H1 (cell line): ENCODE measurements at regions not wholly inside any gene's neighbourhood (a gene's known extent, or its start where the extent isn't known, plus 50 kb on each side); places are given as distances from the start of the nearest gene placed in this dataset.

Experiments used
- CTCF ChIA-PET: fragments of 300-600 bp; sonication (Branson Sonifier 250); formaldehyde crosslinking; loops from one replicate; lab custom pipeline; 2021; ENCODE audit not compliant: partially characterized antibody; lab: Charles Lee
- POLR2A ChIA-PET: fragments of 300-600 bp; sonication (Branson Sonifier 250); formaldehyde crosslinking; loops from one replicate; lab custom pipeline; 2021; ENCODE audit warnings: inconsistent platforms; ENCODE audit not compliant: partially characterized antibody; lab: Charles Lee
- DNase-seq, 2 experiments: peaks; one replicate each; pipeline versions ENCODE4 v3.0.0 to v3.0.0-alpha.2; 2010 to 2022; ENCODE audit warnings: low spot score in 2 of 2, low read depth in 1 of 2, mixed read lengths in 1 of 2
- FAIRE-seq: peaks from 2 replicates; lab custom pipeline; 2011; peaks lifted over from hg19 to GRCh38; lab: Jason Lieb, UNC
- H2AFZ ChIP-seq: 2 replicates; pipeline ENCODE4 v1.8.1; 2012; ENCODE audit warnings: low read length, inconsistent platforms
- H2AK5ac ChIP-seq: 2 replicates; pipeline ENCODE4 v1.6.1; 2013; ENCODE audit warnings: low read depth, low read length
- H2BK120ac ChIP-seq: replicated peaks from 2 replicates; pipeline ENCODE3; 2013; ENCODE audit warnings: low read depth, low read length, inconsistent platforms
- H2BK12ac ChIP-seq: 2 replicates; pipeline ENCODE4 v1.6.1; 2013; ENCODE audit warnings: low read depth, low read length
- H2BK15ac ChIP-seq: 2 replicates; pipeline ENCODE4 v1.6.1; 2013; ENCODE audit warnings: low read length
- H2BK20ac ChIP-seq: 2 replicates; pipeline ENCODE4 v1.6.1; 2013; ENCODE audit warnings: low read length
- H2BK5ac ChIP-seq: 2 replicates; pipeline ENCODE4 v1.6.1; 2013; ENCODE audit warnings: low read depth, low read length
- H3K14ac ChIP-seq: 2 replicates; pipeline ENCODE4 v1.6.1; 2013; ENCODE audit warnings: inconsistent platforms; ENCODE audit not compliant: insufficient read length
- H3K18ac ChIP-seq: 2 replicates; pipeline ENCODE4 v1.6.1; 2013; ENCODE audit warnings: low read length; ENCODE audit errors: extremely low read depth
- H3K23ac ChIP-seq: 2 replicates; pipeline ENCODE4 v1.6.1; 2013; ENCODE audit warnings: inconsistent platforms; ENCODE audit not compliant: insufficient read length
- H3K23me2 ChIP-seq: 2 replicates; pipeline ENCODE4 v1.6.1; 2013; ENCODE audit warnings: low read depth, low read length
- H3K27ac ChIP-seq: 2 replicates; pipeline ENCODE4 v1.6.1; 2011; ENCODE audit warnings: low read depth, low read length, inconsistent platforms
- H3K27me3 ChIP-seq, 4 experiments: replicated peaks in 1 of 4; 1 replicate in 1 of 4; 2 replicates in 3 of 4; pipeline versions ENCODE4 v1.6.1 to v1.8.1; 2011 to 2013; ENCODE audit warnings: low read length in 3 of 4, mild to moderate bottlenecking in 3 of 4, inconsistent platforms in 2 of 4, mixed read lengths in 2 of 4, moderate library complexity in 1 of 4; ENCODE audit not compliant: control insufficient read depth in 3 of 4, insufficient read depth in 3 of 4; ENCODE audit errors: extremely low read depth in 1 of 4
- H3K36me3 ChIP-seq, 4 experiments: 2 replicates each; pipeline versions ENCODE4 v1.6.1 to v1.8.1; 2011 to 2013; ENCODE audit warnings: mild to moderate bottlenecking in 4 of 4, low read length in 3 of 4, moderate library complexity in 2 of 4, control low read depth in 1 of 4, inconsistent platforms in 1 of 4; ENCODE audit not compliant: insufficient read depth in 4 of 4, control insufficient read depth in 2 of 4
- H3K4ac ChIP-seq: replicated peaks from 2 replicates; pipeline ENCODE3; 2013; ENCODE audit warnings: low read length, low read depth, mixed read lengths, inconsistent platforms; ENCODE audit not compliant: insufficient read length
- H3K4me1 ChIP-seq, 4 experiments: replicated peaks in 1 of 4; 1 replicate in 1 of 4; 2 replicates in 3 of 4; pipeline versions ENCODE4 v1.6.1 to v1.8.1; 2011 to 2013; ENCODE audit warnings: low read length in 3 of 4, inconsistent platforms in 2 of 4, mixed read lengths in 1 of 4; ENCODE audit not compliant: insufficient read depth in 4 of 4, control insufficient read depth in 3 of 4
- H3K4me2 ChIP-seq, 2 experiments: 2 replicates each; pipeline versions ENCODE4 v1.6.1 to v1.8.1; 2011 to 2013; ENCODE audit warnings: low read depth in 2 of 2, low read length in 2 of 2, control low read depth in 1 of 2, inconsistent platforms in 1 of 2, mild to moderate bottlenecking in 1 of 2; ENCODE audit not compliant: insufficient read depth in 1 of 2
- H3K4me3 ChIP-seq, 4 experiments: fragments of 200-600, 300-600 bp in 1 of 4; sonication (generic), shearing (Covaris generic), sonication (Bioruptor Twin) in 1 of 4; 2 replicates each; pipeline versions ENCODE4 v1.5.1 to v1.8.1; 2011 to 2016; ENCODE audit warnings: low read length in 4 of 4, low read depth in 3 of 4, control low read depth in 2 of 4, inconsistent platforms in 2 of 4, mild to moderate bottlenecking in 2 of 4, mixed read lengths in 1 of 4, moderate library complexity in 1 of 4; ENCODE audit not compliant: insufficient read depth in 2 of 4; ENCODE audit errors: extremely low read depth in 1 of 4
- H3K56ac ChIP-seq: replicated peaks from 2 replicates; pipeline ENCODE3; 2013; ENCODE audit warnings: low read depth, mild to moderate bottlenecking, mixed read lengths, low read length, inconsistent platforms; ENCODE audit not compliant: insufficient read length
- H3K79me1 ChIP-seq: 2 replicates; pipeline ENCODE4 v1.6.1; 2013; ENCODE audit warnings: low read depth, low read length, control low read depth
- H3K79me2 ChIP-seq, 2 experiments: 2 replicates each; pipeline versions ENCODE4 v1.6.1 to v1.8.1; 2012 to 2013; ENCODE audit warnings: low read length in 2 of 2, mild to moderate bottlenecking in 2 of 2, inconsistent platforms in 1 of 2; ENCODE audit not compliant: insufficient read depth in 2 of 2, control insufficient read depth in 1 of 2
- H3K9ac ChIP-seq, 4 experiments: replicated peaks in 1 of 4; 1 replicate in 1 of 4; 2 replicates in 3 of 4; pipeline versions ENCODE4 v1.6.1 to v1.8.1; 2011 to 2013; ENCODE audit warnings: low read depth in 3 of 4, low read length in 3 of 4, control low read depth in 2 of 4, mild to moderate bottlenecking in 2 of 4, moderate library complexity in 2 of 4, inconsistent platforms in 1 of 4; ENCODE audit errors: extremely low read depth in 1 of 4
- H3K9me3 ChIP-seq, 2 experiments: 2 replicates each; pipeline versions ENCODE4 v1.6.1 to v1.8.1; 2012 to 2013; ENCODE audit warnings: mild to moderate bottlenecking in 2 of 2, moderate library complexity in 2 of 2, control low read depth in 1 of 2, inconsistent platforms in 1 of 2, low read depth in 1 of 2, low read length in 1 of 2, mixed read lengths in 1 of 2; ENCODE audit not compliant: insufficient read depth in 2 of 2
- H4K20me1 ChIP-seq, 2 experiments: replicated peaks in 1 of 2; 2 replicates each; pipeline versions ENCODE3 to v1.8.1; 2011 to 2013; ENCODE audit warnings: inconsistent platforms in 2 of 2, low read length in 2 of 2, mild to moderate bottlenecking in 1 of 2; ENCODE audit not compliant: insufficient read depth in 2 of 2, control insufficient read depth in 1 of 2
- H4K5ac ChIP-seq: 2 replicates; pipeline ENCODE4 v1.6.1; 2013; ENCODE audit warnings: low read length, low read depth, mixed read lengths, inconsistent platforms; ENCODE audit not compliant: insufficient read length
- H4K8ac ChIP-seq: 2 replicates; pipeline ENCODE4 v1.8.0; 2013; ENCODE audit warnings: mild to moderate bottlenecking, moderate library complexity, low read length, inconsistent platforms; ENCODE audit not compliant: insufficient read depth; ENCODE audit errors: extremely low read depth
- H4K91ac ChIP-seq: replicated peaks from 2 replicates; pipeline ENCODE3; 2013; ENCODE audit warnings: low read length, mixed read lengths, inconsistent platforms; ENCODE audit not compliant: insufficient read length
- CHD1 ChIP-seq: IDR thresholded peaks from 2 replicates; pipeline ENCODE4 v1.6.1; 2012; ENCODE audit warnings: low read depth, low read length, improper control_type of control experiment
- EGR1 ChIP-seq: IDR thresholded peaks from 2 replicates; pipeline ENCODE4 v1.6.1; 2011; ENCODE audit warnings: low read depth, low read length, borderline replicate concordance
- GABPA ChIP-seq: IDR thresholded peaks from 2 replicates; pipeline ENCODE4 v1.6.1; 2011; ENCODE audit warnings: mild to moderate bottlenecking, low read length, moderate library complexity, borderline replicate concordance; ENCODE audit not compliant: insufficient read depth
- HDAC2 ChIP-seq, 2 experiments: fragments of 300-600 bp in 1 of 2; sonication (generic) in 1 of 2; IDR thresholded peaks; 2 replicates each; pipeline ENCODE4 v1.6.1; 2011 to 2012; ENCODE audit warnings: low read depth in 2 of 2, low read length in 2 of 2, mild to moderate bottlenecking in 2 of 2, moderate library complexity in 2 of 2, borderline replicate concordance in 1 of 2, inconsistent platforms in 1 of 2
- JUND ChIP-seq: IDR thresholded peaks from 2 replicates; pipeline ENCODE4 v1.6.1; 2011; ENCODE audit warnings: mild to moderate bottlenecking, improper control_type of control experiment, low read length
- KDM4A ChIP-seq: IDR thresholded peaks from one replicate; pipeline ENCODE4 v1.7.1; 2012; ENCODE audit warnings: low read depth, mild to moderate bottlenecking, moderate library complexity, low read length, inconsistent platforms; ENCODE audit not compliant: severe bottlenecking
- RAD21 ChIP-seq, 2 experiments: IDR thresholded peaks in 1 of 2; conservative IDR thresholded peaks in 1 of 2; 2 replicates each; pipeline ENCODE4 v1.6.1; 2011; ENCODE audit warnings: low read depth in 2 of 2, low read length in 2 of 2, improper control_type of control experiment in 1 of 2, inconsistent platforms in 1 of 2, mild to moderate bottlenecking in 1 of 2, moderate library complexity in 1 of 2
- RXRA ChIP-seq: IDR thresholded peaks from 2 replicates; pipeline ENCODE4 v1.6.1; 2011; ENCODE audit warnings: low read depth, mild to moderate bottlenecking, low read length, moderate library complexity; ENCODE audit not compliant: insufficient read depth
- SP4 ChIP-seq: IDR thresholded peaks from 2 replicates; pipeline ENCODE4 v1.6.1; 2012; ENCODE audit warnings: low read length, inconsistent platforms
- SRF ChIP-seq: IDR thresholded peaks from 2 replicates; pipeline ENCODE4 v1.6.1; 2011; ENCODE audit warnings: mild to moderate bottlenecking, low read depth, low read length, moderate library complexity
- SUZ12 ChIP-seq: fragments of 200-600 bp; sonication (generic); IDR thresholded peaks from 2 replicates; pipeline ENCODE4 v1.6.1; 2012; ENCODE audit warnings: mild to moderate bottlenecking, inconsistent platforms, low read length, moderate library complexity, mixed read lengths
- TBP ChIP-seq: IDR thresholded peaks from 2 replicates; pipeline ENCODE4 v1.6.1; 2011; ENCODE audit warnings: low read depth, low read length, improper control_type of control experiment
- ZNF274 ChIP-seq: IDR thresholded peaks from 2 replicates; pipeline ENCODE4 v1.7.0; 2012; ENCODE audit warnings: low read length, borderline replicate concordance; ENCODE audit errors: extremely low read depth
- WGBS, 2 experiments: shearing (Covaris generic) in 1 of 2; methylation state at CpG; one replicate each; pipeline versions ENCODE4 v1.1.6 to v1.1.7; 2013 to 2015; ENCODE audit warnings: low lambda C conversion rate in 2 of 2, mixed read lengths in 2 of 2, inconsistent platforms in 1 of 2, low coverage in 1 of 2, missing lambda C conversion rate in 1 of 2; ENCODE audit not compliant: insufficient replicate concordance in 2 of 2, insufficient coverage in 1 of 2, insufficient read length in 1 of 2; ENCODE audit errors: extremely low coverage in 1 of 2, missing lambda C conversion rate in 1 of 2; 5-methylcytosine and 5-hydroxymethylcytosine counted together

- H3K9me3 ChIP-seq, result no peaks in the 10 kb centered on the region
- no peak overlapping the region for H2AFZ ChIP-seq
- H3K79me1 ChIP-seq, result no peaks in the 10 kb centered on the region
- H3K23me2 ChIP-seq, result no peaks in the 10 kb centered on the region
- FAIRE-seq, result no peak
- no peaks in the 10 kb centered on the region for H3K36me3 ChIP-seq
- no peak overlapping the region for H2BK15ac ChIP-seq
- no peak overlapping the region for H3K4me3 ChIP-seq
- DNase-seq, result no peak
- no peak overlapping the region for H4K91ac ChIP-seq
- H3K79me2 ChIP-seq, result no peaks in the 10 kb centered on the region
- H3K23ac ChIP-seq, result no peak overlapping the region
- no peaks in the 10 kb centered on the region for H3K4me1 ChIP-seq
- no peak overlapping the region for H3K27ac ChIP-seq
- H2AK5ac ChIP-seq, result no peak overlapping the region
- WGBS, 2 experiments, result 91% methylated on average over 4 of the region's 4 CpGs; no CpG with 5 or more reads in 1 of the 2 experiments
- no peak overlapping the region for H3K4me2 ChIP-seq
- H3K9ac ChIP-seq, result no peak overlapping the region
- H3K56ac ChIP-seq, result no peak overlapping the region
- H2BK5ac ChIP-seq, result no peak overlapping the region
- H3K4ac ChIP-seq, result no peak overlapping the region
- no peak overlapping the region for H2BK12ac ChIP-seq
- H2BK120ac ChIP-seq, result no peak overlapping the region
- ChIA-PET POLR2A (no interaction called here), CTCF (interaction anchor here (1.3 kb wide), 1 partner anchor 14 kb away, joined by 3 read pairs; no protein-coding TSS in a partner anchor)
- no peak overlapping the region for H2BK20ac ChIP-seq
- no peak overlapping the region for H4K8ac ChIP-seq
- no peaks in the 10 kb centered on the region for H3K27me3 ChIP-seq
- no peak overlapping the region for H3K14ac ChIP-seq
- no peak overlapping the region for H3K18ac ChIP-seq
- no peak overlapping the region for H4K5ac ChIP-seq
- H4K20me1 ChIP-seq, result no peaks in the 10 kb centered on the region
- TF ChIP-seq RAD21 (IDR thresholded peaks at IDR 0.05 in 1 of 2, conservative IDR thresholded peaks at IDR 0.05 in 1 of 2; ENCODE audit: low read depth in 2 of 2, low read length in 2 of 2), result no peak
- no peak for TF ChIP-seq SRF
- no peak for TF ChIP-seq CHD1
- TF ChIP-seq HDAC2 (IDR thresholded peaks at IDR 0.05; ENCODE audit: borderline replicate concordance in 1 of 2, low read depth in 2 of 2, low read length in 2 of 2), result no peak
- no peak for TF ChIP-seq TBP
- no peak for TF ChIP-seq KDM4A
- TF ChIP-seq SUZ12, result no peak
- no peak for TF ChIP-seq JUND
- no peak for TF ChIP-seq GABPA
- TF ChIP-seq EGR1, result no peak
- TF ChIP-seq RXRA, result no peak
- TF ChIP-seq SP4, result no peak
- TF ChIP-seq ZNF274, result no peak
These were observed 325.7 kb upstream of the EPHA6 start for GRCh38 chr3:96488708-96489107.
